ENCODE measurements at regions not wholly inside any gene's neighbourhood (a gene's known extent, or its start where the extent isn't known, plus 50 kb on each side); places are given as distances from the start of the nearest gene placed in this dataset.

GRCh38 chr15:72912996-72913395 lies 129.4 kb upstream of the ADPGK start:
- no peak for TF ChIP-seq CTCF (conservative IDR thresholded peaks at IDR 0.05)
- H3K27ac ChIP-seq: no peak overlapping the region

DNA sequence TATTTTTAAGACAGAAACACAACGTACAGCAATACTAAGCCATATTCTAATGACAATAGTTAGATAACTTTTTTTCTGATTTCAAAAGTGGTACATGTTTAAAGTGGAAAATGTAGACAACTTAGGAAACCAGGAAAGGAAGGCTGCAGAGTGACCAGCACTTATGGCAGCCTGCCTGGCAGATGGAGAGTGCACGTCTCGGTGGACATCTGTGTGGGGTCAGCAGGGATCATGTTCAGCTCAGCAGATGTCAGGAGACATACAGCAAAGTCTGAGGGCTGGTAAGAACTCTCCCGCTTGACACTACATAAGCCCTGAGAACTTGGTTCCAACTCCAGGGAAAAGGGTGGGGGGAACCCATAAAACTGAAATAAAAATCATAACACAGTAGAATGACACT lies 128.6 kb upstream of the ADPGK start:
- no peak for TF ChIP-seq CTCF (conservative IDR thresholded peaks at IDR 0.05)
- no peak overlapping the region for H3K27ac ChIP-seq

DNA sequence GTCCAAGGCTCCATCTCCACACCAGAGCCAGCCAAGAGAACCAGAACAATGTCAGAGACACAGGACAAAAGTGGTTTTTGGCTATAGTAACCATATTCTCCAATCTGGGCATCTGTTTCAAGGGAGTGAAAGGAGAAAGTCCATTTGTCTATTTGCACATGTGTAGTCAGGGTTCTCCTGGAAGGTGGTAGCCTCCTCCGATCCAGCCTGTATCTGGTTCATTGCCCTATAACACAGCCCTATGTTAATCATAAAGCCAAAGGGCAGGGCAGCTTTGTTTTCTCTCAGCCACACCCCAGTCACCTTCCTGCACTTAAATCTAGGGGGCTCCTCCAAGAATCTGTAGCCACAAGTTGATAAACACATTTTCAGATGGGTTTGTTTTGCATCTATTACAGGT lies 128.1 kb upstream of the ADPGK start:
- no peak overlapping the region for H3K27ac ChIP-seq
- no peak for TF ChIP-seq CTCF (conservative IDR thresholded peaks at IDR 0.05)

- no peak overlapping the region for H3K27ac ChIP-seq
- no peak for TF ChIP-seq CTCF (conservative IDR thresholded peaks at IDR 0.05)
These were observed 125.2 kb upstream of the ADPGK start for GRCh38 chr15:72908713-72909112.

GRCh38 chr15:72907733-72908132 lies 124.2 kb upstream of the ADPGK start:
- no peak for TF ChIP-seq CTCF (conservative IDR thresholded peaks at IDR 0.05)
- no peak overlapping the region for H3K27ac ChIP-seq

DNA sequence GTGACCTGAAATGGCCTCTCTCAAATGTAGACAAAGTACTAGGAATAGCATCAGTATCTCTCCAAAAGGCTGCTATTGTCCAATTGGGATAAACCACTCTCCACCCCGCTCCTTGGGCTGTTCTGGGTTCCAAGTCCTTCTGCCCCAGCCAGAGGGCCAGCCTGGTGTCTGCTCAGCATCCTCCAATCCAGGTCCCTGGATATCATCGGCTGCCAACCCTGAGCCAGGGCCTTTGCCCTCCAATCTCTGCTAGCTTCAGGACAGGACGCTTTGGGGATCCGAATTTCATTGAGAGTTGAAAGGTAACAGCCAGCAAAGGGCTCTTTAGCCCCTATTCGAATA lies 119.3 kb upstream of the ADPGK start:
- TF ChIP-seq CTCF (conservative IDR thresholded peaks at IDR 0.05): no peak
- H3K27ac ChIP-seq: peak overlapping the region; percentile 13

DNA sequence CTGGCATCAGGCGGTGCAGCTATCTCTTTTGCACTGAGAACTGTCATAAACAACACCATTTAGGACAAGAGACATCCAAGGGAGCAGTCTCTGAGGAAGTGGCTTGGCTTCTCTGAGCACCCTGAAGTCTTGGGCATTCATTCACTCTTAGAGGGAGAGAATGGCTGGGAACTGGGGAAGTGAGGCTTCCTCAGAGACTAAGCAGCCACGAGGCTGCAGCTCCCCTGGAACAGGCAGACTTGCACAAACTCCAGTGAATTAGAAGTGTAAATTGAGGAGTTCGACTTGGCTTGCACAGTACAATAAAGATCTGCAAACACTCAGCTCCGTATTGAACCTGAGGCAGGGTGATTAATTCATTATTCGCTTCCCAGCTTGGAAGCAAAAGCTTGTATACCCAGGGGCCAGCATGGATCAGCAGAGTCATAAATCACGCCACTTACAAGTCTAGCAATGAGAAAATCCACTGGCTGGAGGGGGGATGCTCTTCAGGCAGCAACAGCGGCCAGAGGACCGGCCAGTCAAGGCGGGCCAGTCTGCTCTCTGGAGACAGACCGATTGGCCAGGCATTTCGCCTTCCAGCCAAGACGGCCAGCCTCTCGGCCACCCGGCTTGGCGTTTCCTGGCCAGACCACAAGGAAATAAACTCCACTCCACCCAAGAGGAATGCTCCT lies 118.8 kb upstream of the ADPGK start:
- H3K27ac ChIP-seq: peak overlapping the region; percentile 13
- no peak for TF ChIP-seq CTCF (conservative IDR thresholded peaks at IDR 0.05)
